Germinal center (tissue), 1 donor: ENCODE measurements at regions not wholly inside any gene's neighbourhood (a gene's known extent, or its start where the extent isn't known, plus 50 kb on each side); places are given as distances from the start of the nearest gene placed in this dataset.

Source experiments
- DNase-seq: peaks from one replicate; pipeline ENCODE4 v3.0.0; 2012; ENCODE audit warnings: mixed read lengths, low spot score

DNA sequence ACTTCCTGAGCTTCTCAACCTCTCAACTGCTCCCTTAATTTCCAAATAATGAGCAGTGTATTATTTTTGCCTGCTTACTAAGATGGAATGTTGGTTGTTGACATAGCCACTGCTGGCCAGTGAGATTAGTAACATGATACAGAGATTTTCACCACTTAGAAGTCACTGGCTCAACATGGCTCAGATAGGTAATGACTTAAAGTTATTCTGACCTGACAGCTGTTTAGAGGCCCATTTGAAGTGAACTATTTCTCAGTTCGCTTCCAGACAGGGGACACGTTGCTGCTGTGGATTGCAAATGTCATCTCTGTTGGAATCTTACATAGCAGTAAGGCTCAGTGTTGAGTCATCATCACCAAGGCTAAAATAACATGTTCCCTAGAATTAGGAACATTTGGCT lies 490.2 kb downstream of the TLE4 start:
- no peak for DNase-seq

DNA sequence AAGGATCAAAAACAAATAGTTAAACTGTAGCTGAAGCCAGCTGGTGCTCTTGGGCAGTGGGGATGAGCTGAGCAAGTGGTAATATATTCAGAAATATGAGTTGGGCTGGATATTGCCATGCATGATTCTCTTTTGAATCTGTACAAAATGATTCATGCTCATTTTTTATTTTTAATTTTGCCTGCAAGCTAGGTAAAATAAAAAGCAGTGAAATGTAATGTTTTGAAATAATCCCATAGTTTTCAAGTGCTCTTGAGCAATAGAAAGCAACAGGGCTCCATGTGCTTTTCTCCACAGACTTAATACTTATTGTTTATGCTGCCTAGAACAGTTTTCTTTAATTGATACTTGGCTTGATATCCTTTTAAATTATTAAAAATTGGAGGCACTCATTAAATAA lies 489.3 kb downstream of the TLE4 start:
- DNase-seq = no peak

DNA sequence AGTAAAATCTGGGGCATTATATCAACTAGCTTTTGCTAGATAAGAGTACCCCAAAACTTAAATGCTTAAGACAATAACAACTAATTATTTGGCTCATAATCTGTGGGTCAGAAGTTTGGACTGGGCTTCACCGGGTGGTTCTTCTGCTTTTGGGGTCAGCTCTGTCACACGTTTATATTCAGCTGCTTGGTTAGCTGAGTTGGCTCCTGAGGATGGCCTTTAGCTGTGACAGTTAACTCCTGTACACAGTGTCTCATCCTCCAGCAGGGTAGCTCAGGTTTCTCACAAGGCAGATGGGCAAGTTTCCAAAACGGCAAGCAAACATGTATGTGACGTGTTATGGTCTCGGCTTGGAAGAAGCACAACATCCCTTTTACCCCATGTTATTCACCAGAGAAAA lies 488.2 kb downstream of the TLE4 start:
- DNase-seq = no peak

DNA sequence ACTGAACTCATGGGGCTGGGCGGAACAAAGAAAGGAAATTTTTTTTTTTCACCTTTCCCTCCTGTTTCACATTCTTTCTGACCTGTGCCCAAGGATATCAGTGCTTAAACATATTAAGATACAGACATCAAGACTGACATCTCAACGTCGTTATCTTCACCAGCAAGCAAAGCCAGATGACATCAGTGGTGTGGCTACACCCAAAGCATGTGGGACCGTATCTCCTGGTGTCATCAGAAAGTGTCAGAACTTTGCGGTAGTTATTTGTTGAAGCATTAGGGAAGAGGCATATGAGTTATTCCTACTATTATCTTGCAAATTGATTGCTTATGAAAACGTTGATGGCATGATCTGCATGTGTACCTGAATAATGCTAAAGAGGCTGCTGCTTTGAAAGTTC lies 487.4 kb downstream of the TLE4 start:
- DNase-seq = no peak

DNA sequence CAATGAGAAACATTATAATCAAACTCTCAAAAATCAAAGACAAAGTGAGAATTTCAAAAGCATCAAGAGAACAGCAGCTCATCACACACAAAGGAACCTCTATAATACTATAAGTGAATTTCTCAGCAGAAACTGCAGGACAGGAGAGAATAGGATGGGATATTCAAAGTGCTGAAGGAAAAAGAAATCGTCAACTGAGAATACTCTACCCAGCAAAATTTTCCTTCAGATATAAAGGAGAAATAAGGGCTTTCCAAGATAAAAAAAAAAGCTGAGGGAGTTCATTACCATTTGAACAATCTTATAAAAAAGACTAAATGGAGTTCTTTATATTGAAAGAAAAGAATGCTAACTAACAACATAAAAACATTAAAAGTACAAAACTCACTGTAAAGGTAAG lies 481.1 kb downstream of the TLE4 start:
- DNase-seq = no peak

DNA sequence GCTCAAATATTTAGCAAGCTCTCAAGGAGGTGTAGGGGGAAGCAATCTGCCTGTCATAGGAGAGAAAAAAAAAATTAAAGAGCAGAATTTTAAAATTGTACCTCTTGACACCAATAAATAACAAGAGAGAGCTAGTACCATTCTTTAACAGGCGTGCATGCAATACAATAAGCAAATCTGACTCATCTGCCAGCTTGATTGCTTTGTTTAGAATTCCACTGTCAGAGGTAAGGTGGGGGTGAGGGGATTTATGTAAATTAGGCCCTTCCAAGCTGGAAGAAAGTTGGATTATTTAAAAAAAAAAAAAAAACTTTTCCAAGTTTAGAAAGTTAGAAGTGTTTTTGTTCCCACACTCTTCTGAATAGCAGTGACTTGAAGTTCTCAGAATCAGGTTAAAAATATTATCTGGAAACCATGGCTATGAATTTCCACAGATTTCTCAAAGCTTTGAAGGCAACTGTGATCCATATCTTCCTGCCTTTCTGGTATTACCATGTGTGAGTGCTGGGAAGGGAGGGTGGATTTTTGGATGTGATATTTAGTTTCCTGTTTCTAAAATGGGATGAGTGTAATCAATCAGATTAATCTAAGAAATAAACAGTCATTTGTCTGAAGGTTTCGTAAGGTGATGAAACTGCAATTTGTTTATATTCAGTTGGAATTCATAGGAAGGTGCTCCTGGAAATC lies 477.5 kb downstream of the TLE4 start:
- DNase-seq = no peak

DNA sequence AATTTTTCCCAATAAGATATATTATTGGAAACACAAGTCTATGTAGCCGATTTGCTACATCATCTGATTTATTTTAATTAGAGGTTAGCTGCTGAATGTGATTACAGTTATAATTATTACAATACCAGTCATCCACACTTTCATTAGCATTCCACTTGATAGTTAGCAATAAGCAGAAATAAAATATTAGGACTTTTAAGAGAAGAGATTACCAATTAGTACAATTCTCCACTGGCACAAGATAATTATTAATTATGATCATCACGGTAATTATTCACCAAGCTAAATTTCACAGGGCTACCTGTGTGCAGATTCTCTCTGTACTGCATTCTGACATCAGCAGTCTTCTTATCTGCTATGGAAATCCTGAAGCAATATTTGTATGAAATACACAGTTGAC lies 474.7 kb downstream of the TLE4 start:
- DNase-seq = no peak

DNA sequence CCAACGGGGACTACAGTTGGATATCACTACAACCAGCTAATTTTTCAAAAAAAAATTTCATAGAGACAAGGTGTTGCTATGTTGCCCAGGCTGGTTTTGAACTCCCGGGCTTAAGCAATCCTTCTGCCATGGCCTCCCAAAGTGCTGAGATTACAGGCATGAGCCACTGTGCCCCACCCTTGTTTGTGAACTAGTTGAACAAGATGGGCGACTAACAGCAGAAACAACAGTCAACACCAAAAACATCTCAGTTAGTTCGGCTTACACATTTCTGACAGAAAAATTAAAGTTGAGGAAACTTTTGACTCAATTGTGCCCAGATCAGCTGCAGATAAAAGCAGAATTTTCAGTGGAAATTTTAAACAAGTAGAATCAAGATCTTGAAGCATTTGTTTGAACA lies 470.1 kb downstream of the TLE4 start:
- no peak for DNase-seq

DNA sequence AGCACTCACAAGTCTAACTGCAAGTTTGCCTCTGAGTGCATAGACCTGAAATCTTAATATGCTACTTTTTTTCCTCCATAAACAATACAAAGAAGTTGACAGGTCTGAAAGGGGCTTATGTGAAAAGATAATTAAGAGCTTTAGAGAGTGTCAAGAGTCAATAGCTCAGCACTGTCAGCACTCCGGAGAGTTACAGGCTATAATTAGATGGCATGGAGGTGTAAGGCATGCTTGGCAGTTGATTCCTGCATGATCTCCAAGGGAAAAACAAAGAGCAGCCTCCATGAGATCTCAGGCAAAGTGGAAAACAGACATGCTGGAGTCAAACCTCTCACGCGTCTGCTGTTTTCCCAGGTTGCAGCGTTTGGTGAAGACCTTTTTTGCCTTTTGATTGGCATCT lies 468.7 kb downstream of the TLE4 start:
- DNase-seq = no peak

DNA sequence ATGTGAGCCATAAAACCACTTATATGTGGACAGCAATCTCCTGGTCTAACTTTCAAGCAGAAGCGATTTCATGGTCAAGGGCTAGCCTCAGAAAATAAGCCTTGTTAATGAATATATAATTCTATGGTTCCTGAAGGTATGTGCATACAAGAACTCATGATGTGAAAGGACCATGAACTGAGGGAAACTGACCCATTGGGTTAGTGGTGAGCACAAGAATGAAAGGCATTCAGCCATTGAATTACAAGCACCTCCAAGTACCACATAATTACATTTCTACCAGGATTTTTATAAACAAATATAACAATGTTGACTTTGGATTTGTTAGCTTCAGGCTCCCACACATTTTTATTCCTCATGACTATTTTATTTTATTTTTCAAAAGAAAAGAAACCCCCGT lies 459.0 kb downstream of the TLE4 start:
- DNase-seq = no peak

DNA sequence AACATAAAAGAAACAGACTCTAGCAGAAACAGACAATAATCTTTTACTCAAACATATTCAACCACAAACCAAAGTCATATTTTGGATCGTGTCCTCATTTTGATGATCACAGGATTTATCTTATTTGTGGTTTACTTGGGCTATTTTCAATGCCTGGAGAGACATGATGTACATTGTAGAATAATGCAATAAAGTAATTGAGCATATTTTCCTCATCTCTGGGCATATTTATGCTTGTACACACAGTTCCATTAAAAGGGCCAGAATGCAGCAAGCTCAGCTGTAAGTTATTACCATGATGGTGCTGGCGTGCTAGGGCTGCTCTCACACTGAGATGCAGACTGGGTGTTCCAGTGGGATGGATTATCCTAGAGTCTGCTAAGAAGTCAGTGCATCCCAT lies 456.7 kb downstream of the TLE4 start:
- no peak for DNase-seq

DNA sequence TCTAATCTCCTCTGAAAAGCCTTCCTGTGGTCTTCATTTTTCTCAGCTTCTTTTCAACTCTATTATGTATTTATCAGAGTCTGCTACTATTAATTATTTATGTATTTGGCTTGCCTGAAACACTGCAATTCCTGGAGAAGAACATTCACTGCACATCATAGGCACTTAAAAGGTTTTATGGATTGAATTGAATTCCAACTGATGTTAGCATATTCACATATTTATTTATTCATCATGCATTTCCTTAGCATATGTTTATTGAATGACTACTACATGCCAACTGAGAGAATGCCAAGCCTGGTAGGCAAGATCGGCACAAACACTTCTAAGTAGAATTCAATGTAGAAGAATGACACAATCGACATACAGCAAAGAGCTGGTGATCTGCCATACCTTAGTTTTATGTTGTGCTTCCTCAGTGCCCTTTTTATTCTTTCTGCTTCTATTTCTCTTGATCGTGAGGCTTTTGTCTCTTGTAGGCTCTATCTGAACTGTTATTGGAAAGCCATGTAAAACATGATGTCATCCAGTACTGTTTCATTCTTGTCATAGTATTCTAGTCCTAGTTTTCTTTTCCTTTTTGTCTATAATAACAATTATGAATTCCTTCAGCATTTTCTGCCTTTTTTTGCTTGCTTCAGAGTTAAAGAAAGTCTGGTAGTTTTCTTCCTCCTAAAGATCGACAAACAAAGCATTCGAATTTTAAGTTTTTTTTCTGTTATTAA lies 454.2 kb downstream of the TLE4 start:
- no peak for DNase-seq

DNA sequence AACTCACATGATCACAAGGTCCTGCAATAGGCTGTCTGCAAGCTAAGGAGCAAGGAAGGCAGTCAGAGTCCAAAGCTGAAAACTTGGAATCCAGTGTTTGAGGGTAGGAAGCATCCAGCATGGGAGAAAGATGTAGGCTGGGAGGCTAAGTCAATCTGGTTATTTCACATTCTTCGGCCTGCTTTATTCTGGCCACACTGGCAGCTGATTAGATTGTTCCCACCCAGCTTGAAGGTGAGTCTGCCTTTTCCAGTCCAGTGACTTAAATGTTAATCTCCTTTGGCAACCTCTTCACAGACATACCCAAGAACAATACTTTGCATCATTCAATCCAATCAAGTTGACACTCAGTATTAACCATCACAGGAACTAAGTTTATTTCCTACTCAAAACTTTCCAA lies 453.4 kb downstream of the TLE4 start:
- DNase-seq = no peak

DNA sequence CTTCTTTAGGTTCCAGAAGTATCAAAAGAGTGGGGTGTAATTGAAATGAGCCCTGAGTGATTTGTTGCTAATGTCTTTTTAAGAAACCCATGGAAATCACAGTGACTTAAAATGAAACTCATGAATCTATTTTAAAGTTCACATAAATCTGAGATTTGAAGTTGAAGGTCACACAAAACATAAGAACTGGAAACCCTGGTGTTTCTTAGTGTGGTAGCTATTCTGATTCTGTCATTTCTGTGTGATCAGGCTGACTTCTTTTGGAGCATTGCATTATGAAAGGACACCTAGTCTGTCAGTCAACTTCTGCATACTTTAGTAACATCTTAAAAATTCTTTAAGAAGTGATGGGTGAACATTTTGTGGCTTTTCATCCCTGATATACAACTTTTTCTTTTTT lies 448.8 kb downstream of the TLE4 start:
- no peak for DNase-seq

DNA sequence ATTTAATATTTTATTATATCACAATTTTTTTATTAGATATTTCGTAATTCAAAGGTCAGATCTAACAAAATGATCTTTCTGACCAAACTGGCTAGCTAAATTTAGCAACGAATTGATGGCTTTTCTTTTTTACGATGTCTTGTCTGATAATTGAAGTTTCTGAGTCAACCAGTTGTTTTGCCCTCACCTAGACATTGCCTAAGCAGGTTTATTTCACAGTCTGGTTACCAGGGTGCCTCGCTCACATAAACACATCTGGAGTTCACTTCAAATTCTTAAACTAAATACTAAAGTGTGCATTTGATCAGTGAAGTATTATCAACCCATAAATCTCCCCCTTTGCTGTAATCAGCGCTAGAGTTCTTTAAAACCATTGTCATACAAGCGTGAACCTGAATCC lies 448.3 kb downstream of the TLE4 start:
- no peak for DNase-seq

DNA sequence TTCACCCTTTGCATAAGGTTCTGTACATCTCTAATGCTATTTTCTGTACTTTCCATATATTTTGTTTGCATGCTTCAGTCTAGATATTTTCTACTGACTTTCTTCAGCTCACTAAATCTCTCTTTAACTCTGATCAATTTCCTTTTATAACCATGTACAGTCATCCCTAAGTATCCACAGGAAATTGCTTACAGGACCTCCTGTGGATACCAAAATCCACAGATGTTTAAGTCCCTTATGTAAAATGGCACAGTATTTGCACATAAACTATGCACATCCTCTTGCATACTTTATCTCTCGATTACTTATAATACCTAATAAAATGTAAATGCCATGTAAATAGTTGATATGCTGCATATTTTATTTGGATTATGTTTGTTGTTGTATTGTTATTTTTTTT lies 442.1 kb downstream of the TLE4 start:
- no peak for DNase-seq

DNA sequence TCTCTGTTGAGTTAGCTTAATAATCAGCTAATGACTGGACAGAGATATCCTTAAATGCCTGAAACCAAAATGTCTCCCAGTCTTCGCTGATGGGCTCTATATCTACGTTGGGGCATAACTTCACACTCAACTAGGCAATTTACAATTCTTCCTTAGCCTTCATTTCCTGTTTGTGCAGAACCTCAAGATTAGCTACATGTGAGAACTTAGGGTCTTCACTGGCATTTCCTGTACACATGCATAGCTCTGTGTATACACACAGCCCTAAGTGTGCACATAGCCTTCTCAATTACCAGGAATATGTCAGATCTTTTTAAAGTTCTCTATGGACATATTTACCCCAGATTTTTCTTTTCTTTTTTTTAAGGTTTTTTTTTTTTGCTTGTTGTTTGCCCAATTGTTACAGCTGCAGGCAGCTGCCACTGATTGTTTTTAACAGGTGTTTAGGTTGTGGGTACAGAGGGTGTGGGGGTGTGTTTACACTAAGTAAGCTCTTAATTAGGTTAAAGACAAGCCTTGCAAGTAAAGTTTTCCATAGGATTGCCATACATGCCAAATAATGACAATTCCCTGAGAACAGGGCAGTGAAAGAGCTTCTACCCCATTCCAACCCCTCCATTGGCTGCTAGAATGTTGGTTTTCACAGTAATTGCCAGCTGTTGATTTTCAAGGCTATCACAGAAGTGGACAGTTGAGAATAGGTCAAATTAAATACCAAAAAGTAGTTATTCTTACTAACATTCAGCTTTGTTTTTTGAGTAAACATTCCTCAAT lies 441.0 kb downstream of the TLE4 start:
- DNase-seq = no peak

DNA sequence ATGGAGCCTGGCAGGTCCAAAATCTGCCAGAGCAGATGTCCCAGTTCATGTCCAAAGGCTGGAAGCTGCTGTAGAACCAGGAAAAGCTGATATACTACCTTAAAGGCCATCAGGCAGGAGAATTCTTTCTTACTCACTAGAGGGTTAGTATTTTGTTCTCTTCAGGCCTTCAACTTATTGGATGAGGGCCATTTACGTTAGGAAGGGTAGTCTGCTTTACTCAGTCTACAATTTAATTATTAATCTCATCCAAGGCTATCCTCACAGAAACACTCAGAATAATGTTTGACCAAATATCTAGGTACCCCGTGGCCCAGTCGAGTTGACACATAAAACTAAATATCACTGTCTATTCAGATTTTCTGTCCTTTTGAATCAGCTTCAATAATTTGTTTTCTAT lies 437.4 kb downstream of the TLE4 start:
- no peak for DNase-seq

DNA sequence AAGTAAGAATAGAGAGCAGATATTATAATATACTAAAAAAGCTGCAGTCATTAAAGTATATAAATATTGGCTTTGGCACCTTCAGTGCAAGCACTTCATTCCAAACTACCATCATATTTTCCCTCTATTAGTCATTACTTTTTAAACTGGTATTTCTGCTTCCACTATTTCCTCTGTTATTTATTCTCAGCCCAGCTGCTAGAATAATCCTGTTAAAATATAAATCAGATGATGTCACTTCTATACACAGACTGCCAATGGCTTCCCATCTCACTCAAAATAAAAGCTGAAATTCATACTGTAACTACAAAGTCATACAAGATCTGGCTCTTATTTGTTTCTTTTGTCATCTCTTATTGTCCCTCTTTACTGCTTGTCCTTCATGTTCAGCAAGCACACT lies 432.9 kb downstream of the TLE4 start:
- DNase-seq = no peak

DNA sequence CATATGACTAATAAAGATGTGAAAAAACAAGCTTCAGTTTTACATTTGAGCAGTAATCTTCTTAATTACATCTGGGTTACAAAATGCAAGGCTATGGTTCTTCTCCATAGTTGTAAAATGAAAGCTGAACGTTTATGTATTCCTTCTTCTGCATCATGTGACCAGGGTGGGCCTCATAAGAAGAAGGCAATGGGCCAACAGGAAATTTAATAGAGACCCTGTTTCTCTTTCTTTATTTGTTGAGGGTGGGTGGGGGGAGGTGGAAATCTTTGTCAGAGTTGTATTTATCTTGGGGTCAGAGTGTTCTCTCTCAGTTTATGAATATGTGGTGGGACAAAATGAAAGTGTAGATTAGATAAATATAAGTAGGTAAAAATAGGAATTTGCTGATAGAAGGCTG lies 418.8 kb downstream of the TLE4 start:
- no peak for DNase-seq

DNA sequence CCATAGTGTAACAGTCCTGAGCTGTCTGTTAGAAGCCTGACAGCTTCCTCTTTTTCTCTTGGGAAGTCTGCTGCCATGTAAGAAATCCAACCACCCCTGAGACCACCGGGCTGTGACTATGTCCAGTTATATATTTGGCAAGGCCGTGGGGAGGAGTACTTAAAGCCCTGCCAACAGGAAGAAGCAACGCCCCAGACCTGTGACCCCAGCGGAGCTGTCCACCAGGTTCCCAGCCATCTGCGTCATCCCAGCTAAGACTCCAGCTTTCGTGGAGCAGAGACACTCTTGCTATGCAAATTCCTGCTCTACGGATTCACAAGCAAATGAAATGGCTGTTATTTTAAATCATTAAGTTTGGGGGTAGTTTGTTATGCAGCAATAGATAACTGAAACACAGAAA lies 417.3 kb downstream of the TLE4 start:
- DNase-seq = no peak

DNA sequence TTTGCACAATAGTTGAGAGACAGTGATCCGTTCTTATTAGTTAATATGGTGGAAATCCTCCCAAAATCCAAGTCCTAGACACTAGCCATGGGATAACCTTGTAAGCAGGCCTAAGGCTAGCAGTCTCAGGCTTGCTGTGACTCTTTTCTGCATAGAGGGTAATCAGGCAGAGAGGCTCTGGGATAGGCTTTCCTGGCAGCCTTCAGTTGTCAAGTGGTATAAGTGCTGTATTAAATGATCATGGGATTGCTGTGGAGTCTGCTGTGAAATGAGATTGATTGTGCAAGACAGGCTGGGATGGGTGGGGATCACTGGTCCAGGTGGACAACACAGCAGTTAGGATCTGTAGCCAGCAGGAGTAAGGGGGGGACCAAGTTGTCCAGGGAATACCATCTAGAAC lies 416.4 kb downstream of the TLE4 start:
- no peak for DNase-seq

DNA sequence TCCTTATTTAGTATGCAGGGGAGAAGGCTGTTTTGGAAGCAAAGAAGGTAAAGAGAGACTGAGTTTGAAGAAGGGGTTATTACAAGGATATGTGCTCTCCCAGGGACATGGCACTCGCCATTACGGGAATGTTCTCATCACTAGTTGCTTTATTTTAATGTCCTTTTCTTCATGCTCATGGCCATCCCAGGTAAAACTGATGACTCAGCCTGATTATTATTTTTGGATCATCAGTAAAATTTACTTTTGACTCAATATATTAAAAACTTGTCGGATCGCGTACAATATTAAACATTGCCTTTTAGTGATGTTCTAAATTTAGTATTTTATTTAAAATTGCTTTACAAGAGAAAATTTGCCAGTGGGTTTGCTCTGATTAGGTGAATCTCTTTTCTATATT lies 414.7 kb downstream of the TLE4 start:
- no peak for DNase-seq
